ENCODE measurements at regions not wholly inside any gene's neighbourhood (a gene's known extent, or its start where the extent isn't known, plus 50 kb on each side); places are given as distances from the start of the nearest gene placed in this dataset.
"Not testable (repeated sequence)": the region's sequence is repeated elsewhere in the genome, so short reads cannot be mapped to it uniquely, and the experiment has no call there.

DNA sequence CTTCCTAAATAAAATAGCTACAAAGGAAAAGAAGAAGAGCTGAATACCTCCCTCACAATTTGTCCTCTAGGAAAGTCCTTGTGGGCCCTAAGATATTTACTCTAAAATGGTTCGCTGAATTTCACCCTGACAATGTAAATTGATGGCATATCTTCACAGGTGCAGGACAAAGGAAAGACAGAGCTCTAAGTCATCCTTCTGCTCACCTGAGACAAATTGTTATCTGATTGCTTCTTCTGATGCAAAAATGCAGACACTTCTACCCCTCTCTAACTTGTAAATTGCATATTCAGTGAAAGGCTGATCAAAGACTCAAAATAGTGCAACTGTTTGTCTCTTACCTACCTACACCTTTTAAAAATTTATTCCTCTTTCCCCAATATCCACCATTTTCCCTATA lies 747.2 kb upstream of the PRR20A start:
- no peak for DNase-seq

- no peak for DNase-seq
These were observed 744.4 kb upstream of the PRR20A start for GRCh38 chr13:56396318-56396717.

- no peak for DNase-seq
These were observed 739.9 kb upstream of the PRR20A start for GRCh38 chr13:56400774-56401173.

GRCh38 chr13:56412856-56413255 lies 727.9 kb upstream of the PRR20A start:
- DNase-seq: no peak

- DNase-seq: no peak
These were observed 716.5 kb upstream of the PRR20A start for GRCh38 chr13:56424246-56424645.

- DNase-seq: no peak
These were observed 683.1 kb upstream of the PRR20A start for GRCh38 chr13:56457535-56458190.

DNA sequence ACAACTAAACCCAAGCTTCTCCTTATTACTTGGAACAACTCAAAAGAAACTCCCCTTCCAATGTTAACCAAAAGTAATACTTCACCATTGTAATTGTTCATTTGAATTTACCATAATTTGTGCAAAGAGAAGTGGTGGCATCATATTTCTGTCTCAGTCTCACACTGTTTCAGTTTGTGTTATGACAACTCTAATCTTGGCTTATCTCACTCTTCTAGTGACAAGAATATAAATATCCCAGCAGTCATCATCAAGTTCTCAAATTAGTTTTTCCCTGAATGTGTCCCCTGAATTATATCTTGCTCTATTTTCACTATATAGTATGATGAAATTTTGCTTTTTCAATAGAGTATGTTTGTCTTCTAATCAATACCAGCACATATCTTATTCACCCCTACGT lies 681.4 kb upstream of the PRR20A start:
- no peak for DNase-seq

GRCh38 chr13:56501750-56502149 lies 639.0 kb upstream of the PRR20A start:
- DNase-seq: no peak

DNA sequence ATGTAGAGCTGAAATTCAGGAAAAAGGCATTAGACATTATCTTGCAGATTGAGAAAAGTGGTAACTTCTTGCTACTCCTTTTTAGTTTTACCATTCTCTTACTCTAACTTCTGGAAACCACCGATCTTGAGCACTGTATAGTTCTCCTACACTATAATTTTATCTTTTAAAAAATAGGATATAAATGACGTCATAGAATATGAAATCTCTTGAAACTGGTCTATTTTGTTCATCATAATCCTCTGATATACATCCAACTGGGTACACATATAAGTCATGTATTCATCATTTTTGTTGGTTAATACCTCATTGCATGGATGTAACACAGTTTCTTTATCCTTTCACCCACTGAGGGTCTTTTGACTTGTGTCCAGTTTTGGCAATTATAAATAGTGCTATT lies 629.9 kb upstream of the PRR20A start:
- DNase-seq: no peak

- not testable (repeated sequence) for DNase-seq
These were observed 628.4 kb upstream of the PRR20A start for GRCh38 chr13:56512336-56512735.

- DNase-seq: no peak
These were observed 625.3 kb upstream of the PRR20A start for GRCh38 chr13:56515441-56515840.

DNA sequence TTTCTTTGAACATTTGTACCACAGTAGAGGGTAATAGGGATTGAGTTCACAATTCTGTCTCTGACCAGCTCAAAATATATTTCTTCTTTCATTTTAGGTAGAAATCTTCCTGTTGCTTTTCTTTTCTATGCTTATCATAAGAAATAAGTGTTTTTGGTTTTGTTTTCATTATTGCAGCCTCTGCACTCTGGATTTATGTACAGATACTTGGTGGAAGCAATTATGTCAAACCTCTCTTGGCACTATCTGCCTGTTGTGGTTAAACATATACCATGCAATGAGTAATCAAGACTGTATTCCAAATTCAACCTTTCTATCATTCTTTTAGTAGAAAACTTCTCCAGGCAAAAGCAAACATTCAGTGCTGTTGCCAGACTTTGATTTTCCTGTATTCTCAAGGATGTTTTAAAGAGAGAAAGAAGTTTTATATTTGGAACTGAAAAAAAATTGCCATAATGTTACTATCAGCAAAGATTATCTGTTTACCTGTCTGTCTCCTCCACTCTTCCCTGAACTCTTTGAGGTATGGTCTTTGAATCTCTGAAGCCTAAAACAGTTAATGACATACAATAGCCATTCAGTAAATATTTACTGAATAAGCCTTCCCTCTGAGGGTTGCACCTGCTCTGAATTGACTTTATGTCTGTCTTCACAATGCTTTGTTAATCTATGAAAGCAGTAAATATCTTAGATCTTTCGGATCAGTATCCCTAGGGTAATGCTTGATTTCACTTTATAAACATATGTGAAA lies 612.5 kb upstream of the PRR20A start:
- DNase-seq: no peak

- no peak for DNase-seq
These were observed 610.6 kb upstream of the PRR20A start for GRCh38 chr13:56530096-56530495.

- DNase-seq: not testable (repeated sequence)
These were observed 592.8 kb upstream of the PRR20A start for GRCh38 chr13:56547921-56548320.

GRCh38 chr13:56558698-56559320 lies 581.9 kb upstream of the PRR20A start:
- DNase-seq: no peak

DNA sequence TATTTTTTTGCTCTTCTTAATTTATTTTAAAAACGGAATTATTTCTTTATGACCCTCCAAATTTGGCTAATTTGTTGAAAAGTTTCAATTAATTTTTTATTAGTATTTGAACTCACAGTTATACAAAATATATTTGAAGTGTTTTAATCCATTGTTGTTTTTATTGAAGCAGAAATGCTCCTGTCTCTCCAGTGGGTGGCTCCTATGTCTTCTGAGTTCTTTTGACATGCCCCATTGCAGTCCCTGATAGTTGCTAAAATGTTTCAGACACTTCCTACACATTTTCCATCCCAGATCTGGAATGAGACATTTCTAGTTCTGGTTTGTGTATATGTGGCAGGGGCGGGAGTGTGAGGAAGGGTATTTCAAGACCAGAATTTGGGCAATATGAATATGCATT lies 579.4 kb upstream of the PRR20A start:
- DNase-seq: no peak

GRCh38 chr13:56563663-56564062 lies 577.1 kb upstream of the PRR20A start:
- no peak for DNase-seq

GRCh38 chr13:56586976-56587375 lies 553.7 kb upstream of the PRR20A start:
- DNase-seq: no peak

GRCh38 chr13:56615572-56615971 lies 525.1 kb upstream of the PRR20A start:
- no peak for DNase-seq

DNA sequence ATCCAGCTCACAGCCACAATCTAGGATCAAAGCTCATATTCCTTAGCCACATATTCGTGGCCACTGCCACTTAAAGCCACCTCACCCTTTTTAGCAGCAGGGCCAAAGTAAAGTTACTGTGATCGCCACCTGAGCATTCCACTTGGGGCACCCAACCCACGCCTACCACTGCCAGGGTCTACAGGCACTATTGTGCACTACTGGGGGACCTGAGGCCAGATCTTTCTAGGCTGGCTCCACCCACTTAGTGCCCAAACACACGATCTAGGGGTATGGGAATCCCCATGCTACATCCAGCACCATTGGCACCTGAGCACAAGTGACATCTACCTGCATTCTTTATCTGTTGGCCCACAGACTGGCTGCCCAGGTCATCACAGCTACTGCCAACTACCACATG lies 517.9 kb upstream of the PRR20A start:
- DNase-seq: no peak

GRCh38 chr13:56628886-56629285 lies 511.8 kb upstream of the PRR20A start:
- not testable (repeated sequence) for DNase-seq

- not testable (repeated sequence) for DNase-seq
These were observed 509.7 kb upstream of the PRR20A start for GRCh38 chr13:56631060-56631459.

DNA sequence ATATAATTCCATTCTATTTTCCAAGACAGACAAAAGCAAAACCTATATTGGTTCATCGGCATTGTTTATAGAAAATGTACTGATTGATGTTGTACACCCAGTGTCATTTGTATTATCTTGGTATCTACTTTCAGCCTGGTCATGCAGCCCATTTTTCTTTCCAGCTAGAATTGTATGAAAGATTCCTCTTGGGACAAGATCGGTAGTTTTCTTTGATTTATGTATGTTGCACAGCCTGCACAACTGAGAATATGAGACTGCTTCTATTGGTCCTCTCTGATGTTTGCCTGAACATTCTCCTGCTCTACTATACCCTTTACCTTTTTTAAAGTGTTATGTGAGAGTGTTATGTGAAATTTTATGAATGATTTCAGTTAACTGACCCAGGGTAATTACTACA lies 487.7 kb upstream of the PRR20A start:
- no peak for DNase-seq
